HepG2 (cell line): ENCODE measurements at regions not wholly inside any gene's neighbourhood (a gene's known extent, or its start where the extent isn't known, plus 50 kb on each side); places are given as distances from the start of the nearest gene placed in this dataset.
A peak's percentile ranks its signal among the peaks of the same experiment; 100 is the strongest.

ENCODE experiments used
- BCL6 ChIP-seq: IDR thresholded peaks from 2 replicates; pipeline ENCODE4 v1.6.1; 2016; ENCODE audit warnings: missing genetic modification reagents, missing compliant biosample characterization
- CBX2 ChIP-seq, 2 experiments: fragments of 200-600 bp in 1 of 2; sonication (generic); formaldehyde crosslinking in 1 of 2; IDR thresholded peaks; 2 replicates each; pipeline versions ENCODE4 v1.7.0 to v1.8.1; 2018 to 2022; ENCODE audit warnings: low read depth in 2 of 2, low read length in 1 of 2, mild to moderate bottlenecking in 1 of 2, missing genetic modification reagents in 1 of 2
- CREM ChIP-seq, 2 experiments: sonication (generic) in 1 of 2; formaldehyde crosslinking in 1 of 2; IDR thresholded peaks; 2 replicates each; pipeline versions ENCODE4 v1.4.0 to v1.6.1; 2016 to 2020; ENCODE audit warnings: antibody characterized with exemption in 1 of 2, mild to moderate bottlenecking in 1 of 2, missing genetic modification reagents in 1 of 2
- EEA1 ChIP-seq: sonication (generic); formaldehyde crosslinking; IDR thresholded peaks from 2 replicates; pipeline ENCODE4 v1.5.1; 2020; ENCODE audit warnings: mild to moderate bottlenecking, missing genetic modification reagents, borderline replicate concordance
- FOXC1 ChIP-seq: sonication (generic); formaldehyde crosslinking; IDR thresholded peaks from 2 replicates; pipeline ENCODE4 v1.8.0; 2022; ENCODE audit warnings: mild to moderate bottlenecking, missing genetic modification reagents, borderline replicate concordance
- HES4 ChIP-seq: sonication (generic); formaldehyde crosslinking; IDR thresholded peaks from 2 replicates; pipeline ENCODE4 v1.9.0; 2021; ENCODE audit warnings: mild to moderate bottlenecking, missing genetic modification reagents, borderline replicate concordance
- KLF12 ChIP-seq: sonication (generic); formaldehyde crosslinking; IDR thresholded peaks from 2 replicates; pipeline ENCODE4 v1.4.0; 2020; ENCODE audit warnings: missing genetic modification reagents, borderline replicate concordance
- KLF9 ChIP-seq: IDR thresholded peaks from 2 replicates; pipeline ENCODE4 v1.6.1; 2016; ENCODE audit warnings: low read depth
- NFKBIZ ChIP-seq: IDR thresholded peaks from 2 replicates; pipeline ENCODE4 v1.6.1; 2018; ENCODE audit warnings: missing genetic modification reagents, missing compliant biosample characterization
- NFRKB ChIP-seq: fragments of 450-650 bp; IDR thresholded peaks from 2 replicates; pipeline ENCODE4 v1.6.1; 2017
- NR1H2 ChIP-seq: sonication (generic); formaldehyde crosslinking; IDR thresholded peaks from 2 replicates; pipeline ENCODE4 v1.8.1; 2022; ENCODE audit warnings: low read depth, missing genetic modification reagents, borderline replicate concordance
- POGZ ChIP-seq: sonication (generic); formaldehyde crosslinking; IDR thresholded peaks from 2 replicates; pipeline ENCODE4 v1.4.0; 2020; ENCODE audit warnings: mild to moderate bottlenecking, missing genetic modification reagents
- SAP130 ChIP-seq: IDR thresholded peaks from 2 replicates; pipeline ENCODE4 v1.6.1; 2016; ENCODE audit warnings: low read depth
- STAT5B ChIP-seq: sonication (generic); formaldehyde crosslinking; IDR thresholded peaks from 2 replicates; pipeline ENCODE4 v1.4.0; 2020; ENCODE audit warnings: missing genetic modification reagents
- ZFP90 ChIP-seq: sonication (generic); formaldehyde crosslinking; IDR thresholded peaks from 2 replicates; pipeline ENCODE4 v1.8.0; 2022; ENCODE audit warnings: missing genetic modification reagents, mild to moderate bottlenecking, inconsistent platforms, borderline replicate concordance
- ZNF121 ChIP-seq: sonication (generic); formaldehyde crosslinking; IDR thresholded peaks from 2 replicates; pipeline ENCODE4 v1.5.0; 2020; ENCODE audit warnings: mild to moderate bottlenecking, missing genetic modification reagents
- ZNF260 ChIP-seq: sonication (generic); formaldehyde crosslinking; IDR thresholded peaks from 2 replicates; pipeline ENCODE4 v1.4.0; 2020; ENCODE audit warnings: missing genetic modification reagents, low read depth, mild to moderate bottlenecking, borderline replicate concordance
- ZNF282 ChIP-seq: fragments of 450-650 bp; IDR thresholded peaks from 2 replicates; pipeline ENCODE4 v1.6.1; 2018; ENCODE audit not compliant: partially characterized antibody
- ZNF333 ChIP-seq: sonication (generic); formaldehyde crosslinking; IDR thresholded peaks from 2 replicates; pipeline ENCODE4 v1.4.0; 2020; ENCODE audit warnings: mild to moderate bottlenecking, missing genetic modification reagents, borderline replicate concordance
- ZNF564 ChIP-seq: sonication (generic); formaldehyde crosslinking; IDR thresholded peaks from 2 replicates; pipeline ENCODE4 v1.8.1; 2023; ENCODE audit warnings: mild to moderate bottlenecking, missing genetic modification reagents
- ZNF607 ChIP-seq: sonication (generic); formaldehyde crosslinking; IDR thresholded peaks from 2 replicates; pipeline ENCODE4 v1.5.1; 2020; ENCODE audit warnings: missing genetic modification reagents, mild to moderate bottlenecking, borderline replicate concordance
- ZNF674 ChIP-seq: sonication (generic); formaldehyde crosslinking; IDR thresholded peaks from 2 replicates; pipeline ENCODE4 v1.5.0; 2020; ENCODE audit warnings: low read depth, mild to moderate bottlenecking, missing genetic modification reagents
- TF ChIP-seq, protein P1 (sequence below): sonication (generic); formaldehyde crosslinking; IDR thresholded peaks from 2 replicates; pipeline ENCODE4 v1.8.1; 2022; ENCODE audit warnings: mild to moderate bottlenecking, missing genetic modification reagents
- TF ChIP-seq, protein P2 (sequence below): IDR thresholded peaks from 2 replicates; pipeline ENCODE4 v1.6.1; 2016
- TF ChIP-seq, protein P3 (sequence below): sonication (generic); formaldehyde crosslinking; IDR thresholded peaks from 2 replicates; pipeline ENCODE4 v1.9.0; 2022; ENCODE audit warnings: low read depth, missing genetic modification reagents
- TF ChIP-seq, protein P4 (sequence below): sonication (generic); IDR thresholded peaks from 2 replicates; pipeline ENCODE4 v1.6.1; 2016; ENCODE audit warnings: low read depth, borderline replicate concordance

DNA sequence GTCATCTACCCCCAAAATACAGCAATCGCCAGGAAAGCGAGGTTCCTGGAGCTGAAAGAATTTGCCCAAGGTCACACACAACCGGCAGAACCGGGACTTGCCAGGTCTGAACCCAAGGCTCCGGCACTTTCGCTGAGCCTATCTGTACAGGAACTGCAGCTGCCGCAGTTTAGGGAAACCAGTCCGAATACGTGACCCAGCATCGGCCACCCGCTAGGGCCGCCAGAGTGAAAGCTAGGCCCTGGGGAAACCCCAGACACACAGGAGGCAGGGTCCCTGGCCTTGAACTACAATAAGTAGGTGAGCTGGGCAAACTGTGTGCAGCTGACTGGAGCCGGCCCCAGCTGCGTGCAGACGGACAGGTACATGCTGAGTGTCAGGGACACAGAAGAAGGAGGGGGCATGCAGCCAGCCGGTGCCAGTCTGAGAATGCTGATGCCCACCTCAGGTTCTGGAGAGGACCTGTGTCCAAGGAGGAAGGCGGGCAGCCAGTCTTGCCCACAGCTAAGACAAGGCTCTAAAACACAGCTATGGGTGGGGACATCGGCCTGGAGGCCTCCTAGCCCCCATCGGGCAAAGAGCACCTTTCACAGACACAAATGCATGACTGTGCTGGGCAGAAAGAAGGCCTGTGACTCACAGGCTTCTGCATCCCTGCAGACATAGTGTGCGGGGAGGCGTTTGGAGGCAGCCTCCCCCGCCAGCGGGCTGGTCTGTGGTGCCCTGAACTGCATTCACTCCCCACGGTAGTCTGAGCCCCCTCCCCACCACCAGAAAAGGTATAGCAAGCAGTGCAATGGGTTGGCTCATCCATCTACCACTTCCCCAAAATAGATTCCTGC is 107.4 kb upstream of the ID2 start (continued):
- TF ChIP-seq ZNF260 (0 out of 2 replicates have a peak, but pooled peaks have one; percentile 33), CBX2 (IDR thresholded peaks at IDR 0.05; ENCODE audit: low read depth, low read length) (no peak), CBX2 (CRISPR knock-in tag; IDR thresholded peaks at IDR 0.05; ENCODE audit: low read depth) (no peak), ZFP90 (CRISPR knock-in tag) (no peak), ZNF333 (CRISPR knock-in tag) (no peak; the same call in 1 of the 2 replicates), ZNF607 (no peak; the same call in 1 of the 2 replicates), NR1H2 (no peak; the same call in 1 of the 2 replicates), HES4 (CRISPR knock-in tag) (no peak), ZNF282 (no peak), POGZ (peak; percentile 90), NFRKB (no peak), STAT5B (CRISPR knock-in tag) (peak; percentile 43; the same call in 1 of the 2 replicates), BCL6 (CRISPR knock-in tag) (peak; percentile 95), KLF12 (CRISPR knock-in tag) (no peak), NFKBIZ (peak; percentile 84; the same call in 1 of the 2 replicates), ZNF674 (CRISPR knock-in tag) (no peak), FOXC1 (CRISPR knock-in tag) (0 out of 2 replicates have a peak, but pooled peaks have one; percentile 15), SAP130 (peak; percentile 89), EEA1 (peak; percentile 48), KLF9 (peak; percentile 22; the same call in 1 of the 2 replicates), CREM (IDR thresholded peaks at IDR 0.05) (peak; percentile 80), CREM (CRISPR knock-in tag; IDR thresholded peaks at IDR 0.05) (no peak), ZNF564 (peak; percentile 55; the same call in 1 of the 2 replicates), ZNF121 (CRISPR knock-in tag) (peak; percentile 70)
- TF ChIP-seq, protein P1, sequence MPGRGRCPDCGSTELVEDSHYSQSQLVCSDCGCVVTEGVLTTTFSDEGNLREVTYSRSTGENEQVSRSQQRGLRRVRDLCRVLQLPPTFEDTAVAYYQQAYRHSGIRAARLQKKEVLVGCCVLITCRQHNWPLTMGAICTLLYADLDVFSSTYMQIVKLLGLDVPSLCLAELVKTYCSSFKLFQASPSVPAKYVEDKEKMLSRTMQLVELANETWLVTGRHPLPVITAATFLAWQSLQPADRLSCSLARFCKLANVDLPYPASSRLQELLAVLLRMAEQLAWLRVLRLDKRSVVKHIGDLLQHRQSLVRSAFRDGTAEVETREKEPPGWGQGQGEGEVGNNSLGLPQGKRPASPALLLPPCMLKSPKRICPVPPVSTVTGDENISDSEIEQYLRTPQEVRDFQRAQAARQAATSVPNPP (CRISPR knock-in tag) = peak; percentile 35; the same call in 1 of the 2 replicates
- TF ChIP-seq, protein P2, sequence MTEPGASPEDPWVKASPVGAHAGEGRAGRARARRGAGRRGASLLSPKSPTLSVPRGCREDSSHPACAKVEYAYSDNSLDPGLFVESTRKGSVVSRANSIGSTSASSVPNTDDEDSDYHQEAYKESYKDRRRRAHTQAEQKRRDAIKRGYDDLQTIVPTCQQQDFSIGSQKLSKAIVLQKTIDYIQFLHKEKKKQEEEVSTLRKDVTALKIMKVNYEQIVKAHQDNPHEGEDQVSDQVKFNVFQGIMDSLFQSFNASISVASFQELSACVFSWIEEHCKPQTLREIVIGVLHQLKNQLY (CRISPR knock-in tag) = peak; percentile 66
- TF ChIP-seq, protein P3, sequence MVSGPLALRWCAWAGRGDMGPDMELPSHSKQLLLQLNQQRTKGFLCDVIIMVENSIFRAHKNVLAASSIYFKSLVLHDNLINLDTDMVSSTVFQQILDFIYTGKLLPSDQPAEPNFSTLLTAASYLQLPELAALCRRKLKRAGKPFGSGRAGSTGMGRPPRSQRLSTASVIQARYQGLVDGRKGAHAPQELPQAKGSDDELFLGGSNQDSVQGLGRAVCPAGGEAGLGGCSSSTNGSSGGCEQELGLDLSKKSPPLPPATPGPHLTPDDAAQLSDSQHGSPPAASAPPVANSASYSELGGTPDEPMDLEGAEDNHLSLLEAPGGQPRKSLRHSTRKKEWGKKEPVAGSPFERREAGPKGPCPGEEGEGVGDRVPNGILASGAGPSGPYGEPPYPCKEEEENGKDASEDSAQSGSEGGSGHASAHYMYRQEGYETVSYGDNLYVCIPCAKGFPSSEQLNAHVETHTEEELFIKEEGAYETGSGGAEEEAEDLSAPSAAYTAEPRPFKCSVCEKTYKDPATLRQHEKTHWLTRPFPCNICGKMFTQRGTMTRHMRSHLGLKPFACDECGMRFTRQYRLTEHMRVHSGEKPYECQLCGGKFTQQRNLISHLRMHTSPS (CRISPR knock-in tag) = peak; percentile 97
- TF ChIP-seq, protein P4, sequence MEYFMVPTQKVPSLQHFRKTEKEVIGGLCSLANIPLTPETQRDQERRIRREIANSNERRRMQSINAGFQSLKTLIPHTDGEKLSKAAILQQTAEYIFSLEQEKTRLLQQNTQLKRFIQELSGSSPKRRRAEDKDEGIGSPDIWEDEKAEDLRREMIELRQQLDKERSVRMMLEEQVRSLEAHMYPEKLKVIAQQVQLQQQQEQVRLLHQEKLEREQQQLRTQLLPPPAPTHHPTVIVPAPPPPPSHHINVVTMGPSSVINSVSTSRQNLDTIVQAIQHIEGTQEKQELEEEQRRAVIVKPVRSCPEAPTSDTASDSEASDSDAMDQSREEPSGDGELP = peak; percentile 98
